HL-60/S4 treated with phorbol 12-myristate 13-acetate at 8.2 ng/mL for 4 days and 3 days (cell line): ENCODE measurements at regions not wholly inside any gene's neighbourhood (a gene's known extent, or its start where the extent isn't known, plus 50 kb on each side); places are given as distances from the start of the nearest gene placed in this dataset.
"Not testable (repeated sequence)": the region's sequence is repeated elsewhere in the genome, so short reads cannot be mapped to it uniquely, and the experiment has no call there.

ENCODE experiments used
- in situ Hi-C: fragments of 300-500 bp; cut with MboI; formaldehyde crosslinking; loops from 2 replicates; pipeline ENCODE4 v1.15.0; 2022; ENCODE audit warnings: low sequenced_read_pairs

DNA sequence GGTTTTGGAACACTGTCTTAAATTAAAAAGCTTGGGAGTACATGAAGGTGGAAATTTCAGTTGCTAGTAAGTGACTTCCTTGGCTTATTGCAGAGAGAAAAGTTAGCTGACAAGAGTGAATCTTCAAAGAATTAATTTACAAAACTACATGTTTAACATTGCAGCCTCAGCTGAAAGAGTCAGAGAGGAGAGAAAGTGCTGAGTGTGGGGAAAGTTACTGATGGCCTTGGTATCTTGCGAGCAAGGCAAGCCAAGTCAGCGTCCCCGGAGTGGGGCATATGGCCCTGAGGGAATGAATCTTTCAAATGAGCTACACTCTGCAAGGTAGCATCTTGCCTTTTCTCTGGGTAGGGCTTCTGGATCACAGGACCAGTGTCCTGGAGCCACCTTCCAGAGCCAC, 131.3 kb downstream of the LPIN1 start:
- in situ Hi-C loops, result no loop called here

DNA sequence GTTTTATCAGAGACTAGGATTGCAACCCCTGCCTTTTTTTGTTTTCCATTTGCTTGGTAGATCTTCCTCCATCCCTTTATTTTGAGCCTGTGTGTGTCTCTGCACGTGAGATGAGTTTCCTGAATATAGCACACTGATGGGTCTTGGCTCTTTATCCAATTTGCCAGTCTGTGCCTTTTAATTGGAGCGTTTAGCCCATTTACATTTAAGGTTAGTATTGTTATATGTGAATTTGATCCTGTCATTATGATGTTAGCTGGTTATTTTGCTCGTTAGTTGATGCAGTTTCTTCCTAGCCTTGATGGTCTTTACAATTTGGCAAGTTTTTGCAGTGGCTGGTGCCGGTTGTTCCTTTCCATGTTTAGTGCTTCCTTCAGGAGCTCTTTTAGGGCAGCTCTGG, 138.8 kb downstream of the LPIN1 start:
- in situ Hi-C loops, result not testable (repeated sequence)

DNA sequence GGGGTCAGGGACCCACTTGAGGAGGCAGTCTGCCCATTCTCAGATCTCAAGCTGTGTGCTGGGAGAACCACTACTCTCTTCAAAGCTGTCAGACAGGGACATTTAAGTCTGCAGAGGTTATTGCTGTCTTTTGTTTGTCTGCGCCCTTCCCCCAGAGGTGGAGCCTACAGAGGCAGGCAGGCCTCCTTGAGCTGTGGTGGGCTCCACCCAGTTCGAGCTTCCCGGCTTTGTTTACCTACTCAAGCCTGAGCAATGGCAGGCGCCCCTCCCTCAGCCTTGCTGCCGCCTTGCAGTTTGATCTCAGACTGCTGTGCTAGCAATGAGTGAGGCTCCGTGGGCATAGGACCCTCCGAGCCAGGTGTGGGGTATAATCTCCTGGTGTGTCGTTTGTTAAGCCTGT, 140.5 kb downstream of the LPIN1 start:
- in situ Hi-C loops, result not testable (repeated sequence)

DNA sequence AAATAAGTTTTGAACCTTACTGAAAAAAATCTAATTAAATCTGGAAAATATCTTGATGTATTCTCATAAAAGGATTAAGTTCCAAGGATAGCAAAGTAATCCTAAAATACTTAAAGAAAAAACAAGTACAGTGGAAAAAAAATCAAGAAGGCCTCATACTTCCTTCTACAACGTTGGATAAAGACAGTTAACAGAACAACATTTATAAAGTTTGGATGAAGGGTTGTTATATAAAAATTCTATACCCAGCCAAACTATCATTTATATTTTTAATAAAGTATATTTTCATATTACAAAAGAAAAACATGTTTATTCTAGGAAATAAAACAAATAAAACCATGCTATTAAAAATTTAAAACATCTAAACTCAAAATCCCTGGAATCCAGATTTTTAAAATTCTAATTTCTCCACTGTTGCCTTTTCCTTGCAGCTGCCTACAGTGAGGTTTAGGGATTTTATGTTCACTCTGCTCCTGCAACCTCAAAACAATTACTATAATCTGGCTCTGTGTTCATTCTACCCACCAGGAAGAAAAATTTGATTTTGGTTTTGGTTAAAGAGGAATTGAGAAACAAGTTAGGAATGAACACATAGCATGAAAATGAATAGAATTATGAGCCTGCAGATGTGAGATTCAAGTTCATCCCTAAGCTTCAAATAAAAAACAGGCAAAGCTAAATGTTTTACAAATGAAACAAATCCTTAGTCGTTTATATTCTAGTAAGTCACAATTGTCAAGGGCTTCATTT, 142.8 kb downstream of the LPIN1 start:
- in situ Hi-C loops, result no loop called here

DNA sequence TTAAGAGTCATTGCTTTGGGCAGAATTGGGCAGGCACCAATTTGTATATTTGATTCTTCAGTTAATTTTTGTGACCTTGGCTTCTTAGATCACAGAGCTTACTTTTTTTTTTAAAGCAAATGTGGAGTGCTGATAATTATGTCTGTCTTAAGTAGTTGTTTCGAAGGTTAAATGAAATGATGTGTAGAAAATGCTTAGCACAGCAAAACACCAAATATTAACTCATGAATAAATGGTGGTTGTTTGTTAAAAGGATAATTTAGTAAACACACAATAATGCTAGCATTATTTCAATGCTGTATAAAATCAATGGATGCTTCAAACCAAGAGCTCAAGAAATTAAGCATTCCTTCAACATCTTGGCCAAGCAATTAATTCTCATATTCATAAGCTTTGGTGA, 143.4 kb downstream of the LPIN1 start:
- in situ Hi-C loops, result no loop called here

DNA sequence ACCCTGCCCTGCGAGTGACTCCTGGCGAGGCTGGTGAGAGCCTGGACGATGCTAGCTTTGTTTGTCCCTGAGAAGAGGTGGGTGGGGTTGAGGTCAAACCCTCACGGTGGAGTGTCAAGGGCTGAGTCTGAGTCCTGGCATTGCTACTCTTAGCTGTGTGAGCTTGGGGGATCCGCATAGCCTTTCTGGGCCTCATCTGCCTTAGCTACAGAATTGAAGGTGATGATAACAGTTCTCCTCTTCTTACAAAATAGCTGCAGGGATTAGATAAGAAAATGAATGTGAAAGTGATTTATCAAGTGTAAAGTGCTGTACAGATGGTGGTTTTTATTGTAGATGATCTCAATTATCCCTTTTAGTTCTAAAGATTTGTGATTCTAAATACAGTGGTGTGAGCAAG, 144.6 kb downstream of the LPIN1 start:
- in situ Hi-C loops, result no loop called here

DNA sequence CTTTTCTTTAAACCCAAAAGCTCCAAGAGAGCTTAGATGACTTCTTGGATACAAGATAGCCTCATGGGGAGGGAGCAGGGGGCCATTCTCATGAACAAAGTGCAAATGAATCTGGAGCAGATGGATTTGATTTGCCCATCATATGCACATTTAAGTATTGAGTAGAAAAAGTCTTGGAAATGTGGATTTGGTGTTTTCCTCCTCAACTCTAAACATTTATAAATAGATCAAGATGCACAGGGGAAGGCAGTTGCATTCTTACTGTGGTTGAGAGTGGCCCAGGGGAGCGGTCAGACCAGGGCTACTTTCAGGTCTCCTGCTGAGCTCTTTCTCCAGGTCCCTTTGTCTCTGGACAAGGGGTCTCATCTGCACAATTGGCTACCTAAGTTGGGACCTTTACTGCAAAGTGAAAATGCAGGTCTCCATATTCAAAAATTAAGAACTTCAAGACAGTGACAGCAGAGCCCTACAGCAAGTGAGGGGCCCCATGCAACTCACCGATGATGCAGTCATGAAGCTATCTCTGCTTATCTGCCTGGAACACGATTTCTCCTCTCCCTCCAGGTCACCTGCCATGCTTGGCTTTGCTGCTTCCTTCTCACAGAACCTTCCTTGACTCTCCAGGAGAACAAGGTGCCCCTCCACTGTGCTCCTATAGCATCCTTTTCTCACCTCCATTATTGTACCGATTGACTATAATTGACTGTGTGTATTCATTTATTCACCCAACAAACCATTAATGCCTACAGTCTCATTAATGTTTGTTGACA, 145.4 kb downstream of the LPIN1 start:
- in situ Hi-C loops, result no loop called here

DNA sequence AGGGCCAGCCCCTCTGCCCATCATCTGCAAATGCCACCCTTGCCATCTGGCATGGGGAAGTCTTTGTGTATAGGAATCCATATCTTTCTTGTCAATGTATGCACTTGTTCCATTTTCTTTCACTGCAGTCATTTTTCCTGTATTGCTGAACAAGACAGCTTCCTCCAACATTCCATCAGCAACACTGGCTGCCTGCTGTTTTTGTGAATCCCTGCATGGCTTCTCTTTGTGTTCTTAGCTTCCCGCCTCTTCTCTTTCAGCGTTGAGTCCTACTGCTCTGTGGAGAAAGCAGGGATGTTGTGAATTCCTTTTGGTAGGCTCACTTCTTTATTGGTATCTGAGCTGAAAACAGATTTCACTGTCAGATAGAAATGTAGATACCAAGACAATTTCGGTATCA, 150.0 kb downstream of the LPIN1 start:
- in situ Hi-C loops, result no loop called here

DNA sequence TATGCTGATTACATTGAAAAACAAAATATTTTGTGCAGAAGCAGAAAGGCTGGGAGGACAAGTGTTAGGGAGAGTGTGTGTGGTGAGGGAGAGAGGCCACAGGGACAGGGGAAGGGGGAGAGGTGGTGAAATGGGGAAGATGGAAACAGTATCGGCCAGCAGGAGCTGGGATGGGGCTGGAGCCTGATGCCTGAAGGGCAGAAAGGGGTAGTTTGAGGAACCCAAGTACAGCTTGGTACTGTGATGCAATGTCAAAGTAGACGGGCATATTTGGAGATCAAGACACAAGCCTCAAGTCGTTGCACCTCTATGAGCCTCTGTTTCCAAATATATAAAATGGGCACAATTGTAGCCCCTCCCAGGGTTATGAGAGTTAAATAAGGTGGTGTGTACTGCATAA, 152.1 kb downstream of the LPIN1 start:
- in situ Hi-C loops, result no loop called here

DNA sequence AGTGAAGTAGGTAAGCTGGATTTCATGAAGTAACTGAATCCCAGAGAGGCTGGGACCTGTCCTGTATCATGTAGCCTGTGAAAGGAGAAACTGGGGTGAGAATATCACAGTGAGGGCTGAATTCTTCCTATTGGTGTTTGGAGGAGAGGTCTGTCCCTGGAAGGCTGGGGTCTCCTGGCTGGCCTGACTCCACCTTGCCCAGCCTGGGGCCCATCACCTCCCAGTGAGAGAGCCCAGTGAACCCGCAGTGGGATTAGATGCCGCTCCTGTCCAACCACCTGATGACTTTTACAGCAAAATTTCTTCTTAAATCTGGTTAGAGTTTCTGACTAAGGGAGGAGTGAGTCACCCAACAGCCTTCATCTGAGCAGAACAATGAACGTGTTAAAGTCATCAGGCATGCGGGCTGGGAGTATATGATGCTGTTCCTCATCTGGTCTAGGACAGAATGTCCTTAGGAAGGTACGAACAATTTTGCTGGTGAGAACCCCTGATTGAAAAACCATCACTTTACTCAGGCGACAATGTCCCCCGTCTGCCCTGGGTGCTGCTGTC, 152.9 kb downstream of the LPIN1 start:
- in situ Hi-C loops, result no loop called here

DNA sequence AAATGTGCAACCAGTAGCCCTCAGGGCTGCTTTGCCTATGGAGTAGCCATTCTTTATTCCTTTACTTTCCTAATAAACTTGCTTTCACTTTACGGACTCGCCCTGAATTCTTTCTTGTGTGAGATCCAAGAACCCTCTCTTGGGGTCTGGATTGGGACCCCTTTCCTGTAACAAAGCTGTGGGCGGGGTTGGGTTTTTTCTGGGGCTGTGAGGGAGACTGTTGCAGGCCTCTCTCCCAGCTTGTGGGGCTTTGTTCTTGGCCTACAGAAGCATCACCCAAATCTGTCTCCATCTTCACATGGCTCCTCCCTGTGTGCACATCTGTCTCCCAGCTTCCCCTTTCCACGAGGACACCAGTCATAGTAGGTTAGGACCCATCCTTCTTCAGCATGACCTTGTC, 154.5 kb downstream of the LPIN1 start:
- in situ Hi-C loops, result not testable (repeated sequence)

DNA sequence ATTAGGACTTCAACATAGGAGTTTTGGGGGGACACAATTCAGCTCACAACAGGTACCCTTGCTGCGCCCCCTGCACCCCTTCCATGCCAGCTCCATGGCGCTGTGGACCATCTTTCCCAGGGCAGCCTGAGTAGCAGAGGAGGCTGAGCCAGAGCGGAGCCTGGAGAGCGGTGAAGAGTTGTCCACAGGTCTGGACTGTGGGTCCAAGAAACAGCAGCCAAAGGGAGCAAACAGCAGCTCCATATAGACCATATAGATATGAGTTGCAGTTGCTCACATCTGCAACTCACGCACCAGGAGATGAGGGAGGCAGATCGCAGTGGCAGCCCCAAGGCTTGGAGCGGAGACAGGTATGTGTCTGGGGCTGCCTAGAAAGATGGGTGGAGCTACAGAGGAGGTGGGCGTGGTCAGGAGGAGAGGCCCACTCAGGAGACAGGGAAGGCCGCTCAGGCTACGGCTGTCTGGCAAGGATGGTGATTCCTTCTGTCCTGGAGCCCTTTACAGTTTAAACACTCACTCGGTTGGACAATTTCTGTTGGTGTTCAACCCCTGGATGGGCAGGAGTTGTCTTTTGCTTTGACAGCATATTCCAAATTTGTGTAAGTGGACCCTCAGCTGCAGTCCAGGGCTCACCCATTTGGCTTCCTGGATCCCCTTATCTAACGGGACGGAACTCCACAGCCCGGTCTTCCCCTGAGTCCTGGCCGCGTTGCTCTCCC, 155.1 kb downstream of the LPIN1 start:
- in situ Hi-C loops, result no loop called here

DNA sequence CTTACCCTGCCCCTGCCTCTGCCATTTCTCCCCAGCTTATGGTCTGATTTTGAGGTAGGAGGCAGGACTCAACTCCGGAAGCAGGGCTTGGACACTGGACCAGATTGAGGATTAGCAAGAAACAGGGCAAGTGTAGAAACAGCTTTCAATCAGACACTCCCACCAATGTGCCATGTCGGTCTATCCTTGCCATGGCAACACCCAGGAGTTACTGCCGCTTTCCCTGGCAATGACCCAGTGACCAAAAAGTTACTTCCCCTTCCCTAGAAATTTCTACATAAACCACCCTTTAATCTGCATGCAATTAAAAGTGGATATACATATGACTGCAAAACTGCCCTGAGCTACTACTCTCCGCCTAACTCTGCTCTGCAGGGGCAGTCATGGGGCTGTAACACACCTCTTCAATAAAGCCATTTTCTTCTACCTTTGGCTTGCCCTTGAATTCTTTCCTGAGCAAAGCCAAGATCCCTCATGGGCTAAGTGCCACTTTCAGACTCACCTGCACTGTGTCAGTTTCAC, 156.7 kb downstream of the LPIN1 start:
- in situ Hi-C loops, result no loop called here

DNA sequence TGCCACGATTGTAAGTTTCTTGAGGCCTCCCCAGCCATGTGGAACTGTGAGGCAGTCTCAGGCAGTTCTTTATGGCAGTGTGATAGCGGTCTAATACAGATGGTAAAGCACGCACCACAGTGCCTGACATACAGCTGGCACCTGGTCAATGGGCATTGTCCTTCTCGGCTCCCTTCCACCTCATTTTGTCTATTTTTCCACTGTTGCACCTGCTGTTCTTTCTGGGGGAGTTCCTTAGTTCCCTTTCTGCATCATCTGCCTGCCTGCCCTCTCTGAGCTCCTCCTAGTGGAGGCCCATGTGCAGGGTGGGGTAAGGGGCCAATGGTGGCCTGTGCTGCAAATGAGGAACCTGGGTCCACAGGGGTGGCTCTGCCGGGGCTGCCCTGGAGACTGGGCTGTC, 157.6 kb downstream of the LPIN1 start:
- in situ Hi-C loops, result no loop called here

DNA sequence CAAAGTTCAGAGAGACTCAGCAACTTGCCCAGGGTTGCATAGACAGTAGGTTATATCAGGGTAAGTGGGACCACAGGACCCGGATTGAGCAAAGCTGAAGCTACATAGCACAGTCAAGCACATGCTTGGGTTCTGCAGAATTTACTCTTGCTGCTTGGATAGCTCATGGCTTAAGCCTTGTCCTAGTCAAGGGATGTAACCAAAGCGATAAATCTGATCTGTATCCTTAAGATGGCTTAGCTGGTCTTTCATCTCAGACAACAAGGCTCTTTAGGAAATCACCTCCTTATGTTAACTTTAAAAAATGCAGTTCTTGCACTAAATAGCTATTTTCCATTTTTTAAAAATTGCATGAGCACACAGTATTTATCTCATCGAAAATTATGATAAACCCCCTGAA, 158.5 kb downstream of the LPIN1 start:
- in situ Hi-C loops, result no loop called here

DNA sequence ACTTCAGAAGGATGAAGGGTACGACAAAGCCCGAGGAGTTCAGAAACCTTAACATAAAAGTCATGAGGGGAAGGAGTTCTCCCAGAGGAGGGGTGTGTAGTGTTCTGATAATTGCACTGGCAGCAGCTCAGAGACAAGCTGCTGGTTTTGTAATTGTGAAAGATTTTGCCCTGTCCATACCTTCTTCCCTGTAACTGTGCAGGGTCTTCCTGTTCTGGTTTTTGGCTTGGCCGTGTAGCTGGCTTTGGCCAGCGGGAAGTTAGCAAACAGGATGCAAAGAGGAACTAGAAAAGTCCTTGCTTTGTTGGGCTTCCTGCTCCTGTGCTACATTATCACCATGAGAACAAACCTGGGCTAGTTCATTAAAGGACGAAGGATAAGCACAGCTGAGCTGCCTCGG, 160.8 kb downstream of the LPIN1 start:
- in situ Hi-C loops, result no loop called here

DNA sequence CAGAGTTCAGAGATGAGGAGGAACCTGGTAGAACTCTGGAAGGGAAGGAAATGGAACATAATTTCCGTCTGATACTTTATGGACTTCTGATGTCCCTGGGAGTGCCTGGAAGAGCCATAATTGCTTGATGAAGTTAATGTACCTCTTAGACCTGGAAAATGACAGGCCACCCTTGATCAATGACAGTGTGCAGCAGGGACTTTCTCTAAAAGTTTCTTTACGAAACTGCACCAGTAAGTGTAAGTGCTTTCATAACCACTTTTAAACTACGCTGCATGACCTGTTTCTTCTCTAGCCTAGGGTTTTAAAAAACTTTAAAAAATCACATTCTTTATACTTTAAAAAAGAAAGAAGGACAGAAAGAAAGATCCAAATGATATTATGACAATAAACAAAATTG, 164.5 kb downstream of the LPIN1 start:
- in situ Hi-C loops, result no loop called here

DNA sequence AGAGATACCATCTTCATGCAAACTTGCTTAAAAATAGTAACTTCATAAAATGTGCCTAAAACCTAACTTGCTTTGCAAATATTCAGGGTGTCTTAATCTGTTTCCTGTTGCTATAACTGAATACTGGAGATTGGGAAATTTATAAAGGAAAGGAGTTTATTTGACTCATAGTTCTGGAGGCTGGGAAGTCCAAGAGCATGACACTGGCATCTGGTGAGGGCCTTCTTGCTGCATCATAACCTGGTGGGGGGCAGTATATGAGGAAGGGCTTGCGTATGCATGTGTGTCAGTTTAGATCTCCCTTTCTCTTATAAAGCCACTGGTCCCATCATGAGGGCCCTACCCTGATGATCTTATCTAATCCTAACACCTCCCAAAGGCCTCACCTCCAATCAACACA, 166.5 kb downstream of the LPIN1 start:
- in situ Hi-C loops, result no loop called here

DNA sequence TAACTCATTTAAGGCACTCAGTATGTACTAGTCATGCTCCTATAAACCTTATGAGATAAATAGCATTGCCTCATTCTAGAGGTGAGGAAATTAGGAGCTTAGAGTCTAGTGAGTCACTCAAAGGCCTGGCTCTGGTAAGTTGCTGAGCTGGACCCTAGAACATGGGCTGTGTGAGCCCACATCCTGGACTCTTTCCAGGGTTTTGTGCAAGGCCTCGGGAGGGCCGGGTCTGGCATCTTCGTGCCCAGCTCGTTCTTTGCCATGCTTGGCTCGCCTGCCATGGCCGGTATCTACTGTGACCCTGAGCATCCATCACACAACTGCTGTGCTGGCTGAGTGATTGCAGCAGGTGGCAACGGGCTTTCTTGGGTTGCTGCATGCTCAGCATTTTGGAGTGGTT, 168.0 kb downstream of the LPIN1 start:
- in situ Hi-C loops, result no loop called here

DNA sequence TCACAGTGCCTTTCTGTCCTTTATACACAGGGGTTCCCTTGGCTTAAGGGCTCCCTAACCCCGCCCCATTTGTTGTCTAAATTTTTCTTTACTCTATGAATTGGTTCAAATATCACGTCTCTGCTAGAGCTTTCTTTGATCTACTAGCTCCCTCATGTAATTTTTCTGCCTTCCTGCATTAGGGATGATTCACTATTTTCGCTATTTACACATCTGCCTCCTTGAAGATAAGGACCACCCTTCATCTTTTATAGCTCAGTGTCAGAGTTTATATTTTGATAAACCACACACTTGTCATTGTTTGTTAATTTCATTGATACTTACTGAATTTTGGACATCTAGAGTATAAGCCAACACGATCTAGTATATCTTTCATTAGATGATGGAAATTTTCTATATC, 169.2 kb downstream of the LPIN1 start:
- in situ Hi-C loops, result no loop called here

DNA sequence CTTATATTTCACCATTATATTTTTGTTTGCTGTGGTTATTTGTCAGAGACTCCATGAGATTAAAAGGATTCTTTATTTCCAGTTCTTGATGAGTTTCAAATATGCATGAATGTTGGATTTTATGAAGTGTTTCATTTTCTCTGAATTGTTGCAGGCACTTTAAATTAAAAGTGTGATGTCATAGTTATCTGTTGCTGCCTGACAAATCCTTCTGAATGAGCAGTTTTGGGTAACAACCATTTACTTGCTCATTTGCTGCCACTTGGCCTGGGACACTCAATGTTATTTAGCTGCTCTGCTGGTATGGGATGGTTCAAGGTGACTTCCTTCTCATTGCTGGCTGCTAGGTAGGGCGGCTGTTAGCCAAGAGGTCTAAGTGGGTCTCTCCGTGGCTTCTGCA, 173.5 kb downstream of the LPIN1 start:
- in situ Hi-C loops, result no loop called here
